ENCODE measurements at regions not wholly inside any gene's neighbourhood (a gene's known extent, or its start where the extent isn't known, plus 50 kb on each side); places are given as distances from the start of the nearest gene placed in this dataset.

GRCh38 chr5:89064736-89065135, 181.8 kb upstream of the MEF2C start:
- Histone ChIP-seq H3K27ac (no peak overlapping the region), H3K36me3 (ENCODE audit: low read depth) (no peaks in the 10 kb centered on the region), H3K9me3 (ENCODE audit: low read depth) (no peaks in the 10 kb centered on the region), H2AFZ (no peak overlapping the region), H3K9me2 (ENCODE audit: insufficient read depth) (no peaks in the 10 kb centered on the region), H3K9ac (no peak overlapping the region), H4K20me1 (ENCODE audit: insufficient read depth) (no peaks in the 10 kb centered on the region), H3K4me1 (ENCODE audit: insufficient read depth) (no peaks in the 10 kb centered on the region), H3K27me3 (replicated peaks; ENCODE audit: insufficient read depth) (no peaks in the 10 kb centered on the region), H3K79me2 (ENCODE audit: insufficient read depth) (no peaks in the 10 kb centered on the region), H3K4me2 (ENCODE audit: unreplicated experiment) (no peak overlapping the region), H3K4me3 (no peak overlapping the region), H3F3A (ENCODE audit: insufficient read depth) (no peaks in the 10 kb centered on the region)
- TF ChIP-seq EZH2phosphoT487 (IDR thresholded peaks at IDR 0.05; ENCODE audit: insufficient read depth, low read depth) (no peak), EZH2 (IDR thresholded peaks at IDR 0.05; ENCODE audit: insufficient read depth, poor library complexity, severe bottlenecking) (no peak)
- DNase-seq = no peak
- 88 to 97% methylated on average over 4 of the region's 4 CpGs for WGBS, 2 experiments (ENCODE audit: low coverage in 1 of 2, low lambda C conversion rate in 2 of 2, missing lambda C conversion rate in 2 of 2)
- in situ Hi-C loops (cut with MboI) = no loop called here

GRCh38 chr5:89064054-89064453, 181.1 kb upstream of the MEF2C start:
- in situ Hi-C loops (cut with MboI) = no loop called here
- Histone ChIP-seq H3K9ac (no peak overlapping the region), H3K4me3 (no peak overlapping the region), H3K9me2 (ENCODE audit: insufficient read depth) (0 out of 2 replicates have a peak, but pooled peaks cover 4% of the 10 kb centered on the region), H3K9me3 (ENCODE audit: low read depth) (no peaks in the 10 kb centered on the region), H3K27me3 (replicated peaks; ENCODE audit: insufficient read depth) (no peaks in the 10 kb centered on the region), H3K27ac (no peak overlapping the region), H2AFZ (no peak overlapping the region), H3K79me2 (ENCODE audit: insufficient read depth) (no peaks in the 10 kb centered on the region), H4K20me1 (ENCODE audit: insufficient read depth) (no peaks in the 10 kb centered on the region), H3F3A (ENCODE audit: insufficient read depth) (no peaks in the 10 kb centered on the region), H3K4me2 (ENCODE audit: unreplicated experiment) (no peak overlapping the region), H3K4me1 (ENCODE audit: insufficient read depth) (no peaks in the 10 kb centered on the region), H3K36me3 (ENCODE audit: low read depth) (no peaks in the 10 kb centered on the region)
- TF ChIP-seq EZH2 (IDR thresholded peaks at IDR 0.05; ENCODE audit: insufficient read depth, poor library complexity, severe bottlenecking) (no peak), EZH2phosphoT487 (IDR thresholded peaks at IDR 0.05; ENCODE audit: insufficient read depth, low read depth) (no peak)
- no peak for DNase-seq
- WGBS, 2 experiments (ENCODE audit: low coverage in 1 of 2, low lambda C conversion rate in 2 of 2, missing lambda C conversion rate in 2 of 2) = 72 to 78% methylated on average over 1 of the region's 1 CpG

- Histone ChIP-seq H3K9me2 (ENCODE audit: insufficient read depth) (0 out of 2 replicates have a peak, but pooled peaks cover 4% of the 10 kb centered on the region), H2AFZ (no peak overlapping the region), H3K27ac (no peak overlapping the region), H3K27me3 (replicated peaks; ENCODE audit: insufficient read depth) (no peaks in the 10 kb centered on the region), H3K79me2 (ENCODE audit: insufficient read depth) (no peaks in the 10 kb centered on the region), H3F3A (ENCODE audit: insufficient read depth) (no peaks in the 10 kb centered on the region), H3K9me3 (ENCODE audit: low read depth) (no peaks in the 10 kb centered on the region), H3K4me3 (no peak overlapping the region), H3K9ac (no peak overlapping the region), H4K20me1 (ENCODE audit: insufficient read depth) (no peaks in the 10 kb centered on the region), H3K4me1 (ENCODE audit: insufficient read depth) (no peaks in the 10 kb centered on the region), H3K36me3 (ENCODE audit: low read depth) (no peaks in the 10 kb centered on the region), H3K4me2 (ENCODE audit: unreplicated experiment) (no peak overlapping the region)
- no peak for DNase-seq
- 80 to 82% methylated on average over 2 of the region's 2 CpGs for WGBS, 2 experiments (ENCODE audit: low coverage in 1 of 2, low lambda C conversion rate in 2 of 2, missing lambda C conversion rate in 2 of 2)
- in situ Hi-C loops (cut with MboI) = no loop called here
- TF ChIP-seq EZH2phosphoT487 (IDR thresholded peaks at IDR 0.05; ENCODE audit: insufficient read depth, low read depth) (no peak), EZH2 (IDR thresholded peaks at IDR 0.05; ENCODE audit: insufficient read depth, poor library complexity, severe bottlenecking) (no peak)
Measured at GRCh38 chr5:89060768-89061167, 177.8 kb upstream of the MEF2C start.

- WGBS, 2 experiments (ENCODE audit: low coverage in 1 of 2, low lambda C conversion rate in 2 of 2, missing lambda C conversion rate in 2 of 2) = 43 to 57% methylated on average over 1 of the region's 1 CpG
- in situ Hi-C loops (cut with MboI) = no loop called here
- Histone ChIP-seq H3K27me3 (replicated peaks; ENCODE audit: insufficient read depth) (no peaks in the 10 kb centered on the region), H3K4me2 (ENCODE audit: unreplicated experiment) (no peak overlapping the region), H3K79me2 (ENCODE audit: insufficient read depth) (no peaks in the 10 kb centered on the region), H3K9ac (no peak overlapping the region), H4K20me1 (ENCODE audit: insufficient read depth) (no peaks in the 10 kb centered on the region), H3K9me2 (ENCODE audit: insufficient read depth) (0 out of 2 replicates have a peak, but pooled peaks cover 4% of the 10 kb centered on the region), H3K4me1 (ENCODE audit: insufficient read depth) (no peaks in the 10 kb centered on the region), H3K9me3 (ENCODE audit: low read depth) (no peaks in the 10 kb centered on the region), H2AFZ (no peak overlapping the region), H3K27ac (no peak overlapping the region), H3K4me3 (no peak overlapping the region), H3K36me3 (ENCODE audit: low read depth) (no peaks in the 10 kb centered on the region), H3F3A (ENCODE audit: insufficient read depth) (no peaks in the 10 kb centered on the region)
- no peak for DNase-seq
- TF ChIP-seq EZH2 (IDR thresholded peaks at IDR 0.05; ENCODE audit: insufficient read depth, poor library complexity, severe bottlenecking) = no peak
- TF ChIP-seq EZH2phosphoT487 (IDR thresholded peaks at IDR 0.05; ENCODE audit: insufficient read depth, low read depth) = no peak
Measured at GRCh38 chr5:89059274-89059673, 176.3 kb upstream of the MEF2C start.

GRCh38 chr5:89055695-89056085, 172.7 kb upstream of the MEF2C start:
- DNase-seq = no peak
- H3K4me1 ChIP-seq (ENCODE audit: insufficient read depth) = no peaks in the 10 kb centered on the region
- H3F3A ChIP-seq (ENCODE audit: insufficient read depth) = no peaks in the 10 kb centered on the region
- no peak overlapping the region for H3K4me3 ChIP-seq
- no peaks in the 10 kb centered on the region for H3K79me2 ChIP-seq (ENCODE audit: insufficient read depth)
- TF ChIP-seq EZH2 (IDR thresholded peaks at IDR 0.05; ENCODE audit: insufficient read depth, poor library complexity, severe bottlenecking) (no peak), EZH2phosphoT487 (IDR thresholded peaks at IDR 0.05; ENCODE audit: insufficient read depth, low read depth) (no peak)
- H3K4me2 ChIP-seq (ENCODE audit: unreplicated experiment) = no peak overlapping the region
- in situ Hi-C loops (cut with MboI) = no loop called here
- H3K9me2 ChIP-seq (ENCODE audit: insufficient read depth) = 0 out of 2 replicates have a peak, but pooled peaks cover 4% of the 10 kb centered on the region
- H3K27me3 ChIP-seq (replicated peaks; ENCODE audit: insufficient read depth) = no peaks in the 10 kb centered on the region
- no peak overlapping the region for H2AFZ ChIP-seq
- H3K9ac ChIP-seq = no peak overlapping the region
- H3K9me3 ChIP-seq (ENCODE audit: low read depth) = no peaks in the 10 kb centered on the region
- no peaks in the 10 kb centered on the region for H4K20me1 ChIP-seq (ENCODE audit: insufficient read depth)
- 78 to 81% methylated on average over 3 of the region's 3 CpGs for WGBS, 2 experiments (ENCODE audit: low coverage in 1 of 2, low lambda C conversion rate in 2 of 2, missing lambda C conversion rate in 2 of 2)
- no peaks in the 10 kb centered on the region for H3K36me3 ChIP-seq (ENCODE audit: low read depth)
- H3K27ac ChIP-seq = no peak overlapping the region
